ENCODE measurements at regions not wholly inside any gene's neighbourhood (a gene's known extent, or its start where the extent isn't known, plus 50 kb on each side); places are given as distances from the start of the nearest gene placed in this dataset.

- Histone ChIP-seq H3K36me3 (ENCODE audit: control insufficient read depth in 1 of 2, insufficient read depth in 2 of 2, low read length in 1 of 2) (no peaks in the 10 kb centered on the region), H3K27ac (ENCODE audit: low read depth in 1 of 2, low read length in 2 of 2) (no peak overlapping the region), H3K4me1 (ENCODE audit: control insufficient read depth in 1 of 2, insufficient read depth in 2 of 2, low read length in 2 of 2) (no peaks in the 10 kb centered on the region), H3K4me3 (ENCODE audit: low read length in 2 of 2) (no peak overlapping the region), H3K9me3 (ENCODE audit: control insufficient read depth, low read length) (no peaks in the 10 kb centered on the region), H3K27me3 (ENCODE audit: control insufficient read depth in 1 of 2, insufficient read depth in 2 of 2, low read length in 1 of 2) (no peaks in the 10 kb centered on the region)
- intact Hi-C loops (cut with DNase I) = no loop called here
- WGBS, 2 donors = 78 to 79% methylated on average over 3 of the region's 3 CpGs
- no peak for DNase-seq
- no peak for ATAC-seq (ENCODE audit: low FRiP score)
Observed at GRCh38 chr13:105497597-105497996, 1037.9 kb downstream of the EFNB2 start.

GRCh38 chr13:105492216-105492615 lies 1043.2 kb downstream of the EFNB2 start:
- no peak for DNase-seq
- Histone ChIP-seq H3K27ac (ENCODE audit: low read depth in 1 of 2, low read length in 2 of 2) (no peak overlapping the region), H3K9me3 (ENCODE audit: control insufficient read depth, low read length) (no peaks in the 10 kb centered on the region), H3K4me1 (ENCODE audit: control insufficient read depth in 1 of 2, insufficient read depth in 2 of 2, low read length in 2 of 2) (no peaks in the 10 kb centered on the region), H3K4me3 (ENCODE audit: low read length in 2 of 2) (no peak overlapping the region), H3K27me3 (ENCODE audit: control insufficient read depth in 1 of 2, insufficient read depth in 2 of 2, low read length in 1 of 2) (no peaks in the 10 kb centered on the region), H3K36me3 (ENCODE audit: control insufficient read depth in 1 of 2, insufficient read depth in 2 of 2, low read length in 1 of 2) (no peaks in the 10 kb centered on the region)
- no peak for ATAC-seq (ENCODE audit: low FRiP score)
- intact Hi-C loops (cut with DNase I) = no loop called here

- H3K4me3 ChIP-seq (ENCODE audit: low read length in 2 of 2) = no peak overlapping the region
- no peaks in the 10 kb centered on the region for H3K9me3 ChIP-seq (ENCODE audit: control insufficient read depth, low read length)
- no peaks in the 10 kb centered on the region for H3K4me1 ChIP-seq (ENCODE audit: control insufficient read depth in 1 of 2, insufficient read depth in 2 of 2, low read length in 2 of 2)
- H3K27ac ChIP-seq (ENCODE audit: low read depth in 1 of 2, low read length in 2 of 2) = no peak overlapping the region
- H3K27me3 ChIP-seq (ENCODE audit: control insufficient read depth in 1 of 2, insufficient read depth in 2 of 2, low read length in 1 of 2) = no peaks in the 10 kb centered on the region
- 93 to 97% methylated on average over 3 of the region's 3 CpGs for WGBS, 2 donors
- H3K36me3 ChIP-seq (ENCODE audit: control insufficient read depth in 1 of 2, insufficient read depth in 2 of 2, low read length in 1 of 2) = no peaks in the 10 kb centered on the region
- intact Hi-C loops (cut with DNase I) = no loop called here
- ATAC-seq (ENCODE audit: low FRiP score) (no peak), DNase-seq (no peak)
Observed at GRCh38 chr13:105491345-105491744, 1044.1 kb downstream of the EFNB2 start.

- Histone ChIP-seq H3K4me1 (ENCODE audit: control insufficient read depth in 1 of 2, insufficient read depth in 2 of 2, low read length in 2 of 2) (no peaks in the 10 kb centered on the region), H3K9me3 (ENCODE audit: control insufficient read depth, low read length) (no peaks in the 10 kb centered on the region), H3K4me3 (ENCODE audit: low read length in 2 of 2) (no peak overlapping the region), H3K27me3 (ENCODE audit: control insufficient read depth in 1 of 2, insufficient read depth in 2 of 2, low read length in 1 of 2) (no peaks in the 10 kb centered on the region), H3K27ac (ENCODE audit: low read depth in 1 of 2, low read length in 2 of 2) (no peak overlapping the region), H3K36me3 (ENCODE audit: control insufficient read depth in 1 of 2, insufficient read depth in 2 of 2, low read length in 1 of 2) (no peaks in the 10 kb centered on the region)
- DNase-seq = no peak
- intact Hi-C loops (cut with DNase I) = no loop called here
- ATAC-seq (ENCODE audit: low FRiP score) = no peak
- 57 to 65% methylated on average over 2 of the region's 2 CpGs for WGBS, 2 donors
Observed at GRCh38 chr13:105485081-105485480, 1050.4 kb downstream of the EFNB2 start.

- no peak for DNase-seq
- ATAC-seq (ENCODE audit: low FRiP score) = no peak
Observed at GRCh38 chr13:105474983-105475610, 1060.4 kb downstream of the EFNB2 start.

GRCh38 chr13:105471673-105472072 lies 1063.8 kb downstream of the EFNB2 start:
- H3K4me3 ChIP-seq (ENCODE audit: low read length in 2 of 2) = no peak overlapping the region
- H3K36me3 ChIP-seq (ENCODE audit: control insufficient read depth in 1 of 2, insufficient read depth in 2 of 2, low read length in 1 of 2) = no peaks in the 10 kb centered on the region
- H3K27me3 ChIP-seq (ENCODE audit: control insufficient read depth in 1 of 2, insufficient read depth in 2 of 2, low read length in 1 of 2) = no peaks in the 10 kb centered on the region
- no peak overlapping the region for H3K27ac ChIP-seq (ENCODE audit: low read depth in 1 of 2, low read length in 2 of 2)
- 84% methylated on average over 3 of the region's 3 CpGs for WGBS, 2 donors
- H3K4me1 ChIP-seq (ENCODE audit: control insufficient read depth in 1 of 2, insufficient read depth in 2 of 2, low read length in 2 of 2) = no peaks in the 10 kb centered on the region
- intact Hi-C loops (cut with DNase I) = no loop called here
- DNase-seq (no peak), ATAC-seq (ENCODE audit: low FRiP score) (no peak)
- no peaks in the 10 kb centered on the region for H3K9me3 ChIP-seq (ENCODE audit: control insufficient read depth, low read length)

More at GRCh38 chr13:105474983-105475610, 1060.4 kb downstream of the EFNB2 start:
- WGBS, 2 donors = 83 to 93% methylated on average over 2 of the region's 2 CpGs
- H3K27me3 ChIP-seq (ENCODE audit: control insufficient read depth in 1 of 2, insufficient read depth in 2 of 2, low read length in 1 of 2) = no peaks in the 10 kb centered on the region
- no peaks in the 10 kb centered on the region for H3K36me3 ChIP-seq (ENCODE audit: control insufficient read depth in 1 of 2, insufficient read depth in 2 of 2, low read length in 1 of 2)
- intact Hi-C loops (cut with DNase I) = no loop called here
- H3K9me3 ChIP-seq (ENCODE audit: control insufficient read depth, low read length) = no peaks in the 10 kb centered on the region
- H3K4me3 ChIP-seq (ENCODE audit: low read length in 2 of 2) = no peak overlapping the region
- no peaks in the 10 kb centered on the region for H3K4me1 ChIP-seq (ENCODE audit: control insufficient read depth in 1 of 2, insufficient read depth in 2 of 2, low read length in 2 of 2)
- H3K27ac ChIP-seq (ENCODE audit: low read depth in 1 of 2, low read length in 2 of 2) = no peak overlapping the region

GRCh38 chr13:105466376-105466775 lies 1069.1 kb downstream of the EFNB2 start:
- intact Hi-C loops (cut with DNase I) = no loop called here
- no peaks in the 10 kb centered on the region for H3K27me3 ChIP-seq (ENCODE audit: control insufficient read depth in 1 of 2, insufficient read depth in 2 of 2, low read length in 1 of 2)

GRCh38 chr13:105465745-105466144 lies 1069.7 kb downstream of the EFNB2 start, which contains the start of gene DAOA:
Gene DAOA, plus strand, starts transcription at chr13:105466045.
- H3K9me3 ChIP-seq (ENCODE audit: control insufficient read depth, low read length) = no peaks in the 10 kb centered on the region
- H3K4me3 ChIP-seq (ENCODE audit: low read length in 2 of 2) = no peak within 1 kb of the TSS
- DNase-seq (no peak), ATAC-seq (ENCODE audit: low FRiP score) (no peak)
- no peaks in the 10 kb centered on the region for H3K27me3 ChIP-seq (ENCODE audit: control insufficient read depth in 1 of 2, insufficient read depth in 2 of 2, low read length in 1 of 2)
- intact Hi-C loops (cut with DNase I) = no loop called here
- H3K36me3 ChIP-seq (ENCODE audit: control insufficient read depth in 1 of 2, insufficient read depth in 2 of 2, low read length in 1 of 2) = no peaks in the 10 kb centered on the region
- 16 to 38% methylated on average over 1 of the region's 1 CpG for WGBS, 2 donors
- H3K27ac ChIP-seq (ENCODE audit: low read depth in 1 of 2, low read length in 2 of 2) = no peak within 1 kb of the TSS
- H3K4me1 ChIP-seq (ENCODE audit: control insufficient read depth in 1 of 2, insufficient read depth in 2 of 2, low read length in 2 of 2) = no peaks in the 10 kb centered on the region

More at GRCh38 chr13:105466376-105466775, 1069.1 kb downstream of the EFNB2 start:
- Histone ChIP-seq H3K9me3 (ENCODE audit: control insufficient read depth, low read length) (no peaks in the 10 kb centered on the region), H3K4me1 (ENCODE audit: control insufficient read depth in 1 of 2, insufficient read depth in 2 of 2, low read length in 2 of 2) (no peaks in the 10 kb centered on the region), H3K27ac (ENCODE audit: low read depth in 1 of 2, low read length in 2 of 2) (no peak overlapping the region), H3K4me3 (ENCODE audit: low read length in 2 of 2) (no peak overlapping the region), H3K36me3 (ENCODE audit: control insufficient read depth in 1 of 2, insufficient read depth in 2 of 2, low read length in 1 of 2) (no peaks in the 10 kb centered on the region)
- DNase-seq (no peak), ATAC-seq (ENCODE audit: low FRiP score) (no peak)
- 91 to 93% methylated on average over 1 of the region's 1 CpG for WGBS, 2 donors

GRCh38 chr13:105465251-105465650 lies 1070.2 kb downstream of the EFNB2 start:
- no peak for DNase-seq
- H3K9me3 ChIP-seq (ENCODE audit: control insufficient read depth, low read length) = no peaks in the 10 kb centered on the region
- H3K36me3 ChIP-seq (ENCODE audit: control insufficient read depth in 1 of 2, insufficient read depth in 2 of 2, low read length in 1 of 2) = no peaks in the 10 kb centered on the region
- no peak for ATAC-seq (ENCODE audit: low FRiP score)
- H3K4me3 ChIP-seq (ENCODE audit: low read length in 2 of 2) = no peak overlapping the region
- H3K27me3 ChIP-seq (ENCODE audit: control insufficient read depth in 1 of 2, insufficient read depth in 2 of 2, low read length in 1 of 2) = no peaks in the 10 kb centered on the region
- no peak overlapping the region for H3K27ac ChIP-seq (ENCODE audit: low read depth in 1 of 2, low read length in 2 of 2)
- intact Hi-C loops (cut with DNase I) = no loop called here
- no peaks in the 10 kb centered on the region for H3K4me1 ChIP-seq (ENCODE audit: control insufficient read depth in 1 of 2, insufficient read depth in 2 of 2, low read length in 2 of 2)

All from aorta (tissue), 5 donors.